ENCODE measurements at regions not wholly inside any gene's neighbourhood (a gene's known extent, or its start where the extent isn't known, plus 50 kb on each side); places are given as distances from the start of the nearest gene placed in this dataset.
A peak's percentile ranks its signal among the peaks of the same experiment; 100 is the strongest.

DNA sequence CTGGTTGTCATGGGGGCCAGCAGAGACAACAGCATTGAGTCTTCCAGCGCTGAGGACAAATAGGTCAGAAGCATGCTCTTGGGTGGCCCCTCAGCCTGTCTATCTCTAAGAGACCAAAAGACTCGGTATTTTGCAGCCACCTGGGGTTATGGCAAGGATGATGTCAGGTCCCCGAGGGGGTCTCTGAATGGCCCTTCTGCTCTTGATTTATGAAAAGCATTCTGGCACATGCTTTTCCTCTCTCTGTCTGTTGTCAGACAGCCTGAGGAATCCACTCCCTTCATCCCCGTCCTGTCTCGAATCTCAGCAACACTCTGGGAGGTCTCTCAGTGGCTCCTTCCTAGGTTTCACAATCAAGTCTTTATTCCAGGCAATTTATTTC lies 156.6 kb upstream of the RGMA start:
- Mint-ChIP-seq H3K27ac (no peak overlapping the region), H3K9me3 (no peaks in the 10 kb centered on the region), H3K36me3 (no peaks in the 10 kb centered on the region), H3K4me1 (peaks cover 6% of the 10 kb centered on the region), H3K4me3 (no peak overlapping the region), H3K27me3 (peaks cover 5% of the 10 kb centered on the region)
- DNase-seq: no peak

DNA sequence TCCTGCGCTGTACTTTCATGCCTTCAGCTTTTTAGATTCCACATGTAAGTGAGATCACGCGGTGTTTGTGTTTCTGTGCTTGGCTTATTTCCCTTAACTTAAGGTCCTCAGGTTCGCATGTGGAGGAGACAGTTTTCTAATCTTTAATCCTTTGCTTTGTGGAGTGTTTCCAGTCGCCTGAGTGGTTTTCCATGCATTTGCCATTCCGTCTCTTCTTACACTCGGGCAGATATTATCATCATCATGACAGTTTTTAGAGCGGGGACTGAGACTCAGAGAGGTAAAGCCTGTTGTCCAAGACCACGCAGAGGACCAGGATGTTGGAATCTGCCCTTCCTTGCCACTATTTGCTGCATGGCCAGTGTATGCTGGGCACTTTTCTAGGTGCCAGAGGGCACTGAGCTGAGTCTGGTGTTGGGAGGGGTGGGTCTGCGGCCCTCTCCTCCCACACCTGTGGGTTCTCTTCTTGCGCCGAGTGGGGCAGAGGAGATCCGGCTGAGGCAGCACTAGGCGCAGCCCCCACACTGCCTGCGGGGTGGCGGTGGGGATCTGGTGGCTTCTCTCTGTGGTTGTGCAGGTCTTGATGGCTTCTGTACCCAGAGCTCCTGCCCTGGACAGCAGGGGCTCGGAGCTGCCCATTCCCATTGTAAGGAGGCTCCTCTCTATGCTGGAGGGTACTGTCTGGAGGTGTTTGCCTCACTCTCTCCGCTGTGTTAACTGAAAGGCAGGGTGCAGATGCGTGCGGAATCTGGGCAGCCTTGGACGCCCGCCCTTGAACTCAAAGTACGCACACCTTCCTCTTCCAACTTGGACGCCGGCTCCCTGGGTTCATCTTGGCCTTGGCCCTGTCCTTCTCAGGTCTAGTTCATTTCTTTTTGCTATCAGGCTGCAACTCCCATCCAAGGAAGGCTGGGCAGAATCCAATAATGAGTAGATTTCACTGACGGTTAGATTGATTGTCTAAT lies 156.0 kb upstream of the RGMA start:
- H3K27ac Mint-ChIP-seq: no peak overlapping the region
- no peak overlapping the region for H3K4me3 Mint-ChIP-seq

GRCh38 chr15:93243573-93243972 lies 154.6 kb upstream of the RGMA start:
- H3K4me1 Mint-ChIP-seq: peaks cover 6% of the 10 kb centered on the region
- no peaks in the 10 kb centered on the region for H3K9me3 Mint-ChIP-seq
- H3K4me3 Mint-ChIP-seq: no peak overlapping the region
- no peaks in the 10 kb centered on the region for H3K36me3 Mint-ChIP-seq
- peaks cover 5% of the 10 kb centered on the region for H3K27me3 Mint-ChIP-seq
- DNase-seq: no peak
- H3K27ac Mint-ChIP-seq: no peak overlapping the region

More for the DNA sequence above, 156.0 kb upstream of the RGMA start:
- Mint-ChIP-seq H3K4me1 (peaks cover 6% of the 10 kb centered on the region), H3K36me3 (no peaks in the 10 kb centered on the region), H3K9me3 (no peaks in the 10 kb centered on the region), H3K27me3 (peaks cover 5% of the 10 kb centered on the region)
- no peak for DNase-seq

DNA sequence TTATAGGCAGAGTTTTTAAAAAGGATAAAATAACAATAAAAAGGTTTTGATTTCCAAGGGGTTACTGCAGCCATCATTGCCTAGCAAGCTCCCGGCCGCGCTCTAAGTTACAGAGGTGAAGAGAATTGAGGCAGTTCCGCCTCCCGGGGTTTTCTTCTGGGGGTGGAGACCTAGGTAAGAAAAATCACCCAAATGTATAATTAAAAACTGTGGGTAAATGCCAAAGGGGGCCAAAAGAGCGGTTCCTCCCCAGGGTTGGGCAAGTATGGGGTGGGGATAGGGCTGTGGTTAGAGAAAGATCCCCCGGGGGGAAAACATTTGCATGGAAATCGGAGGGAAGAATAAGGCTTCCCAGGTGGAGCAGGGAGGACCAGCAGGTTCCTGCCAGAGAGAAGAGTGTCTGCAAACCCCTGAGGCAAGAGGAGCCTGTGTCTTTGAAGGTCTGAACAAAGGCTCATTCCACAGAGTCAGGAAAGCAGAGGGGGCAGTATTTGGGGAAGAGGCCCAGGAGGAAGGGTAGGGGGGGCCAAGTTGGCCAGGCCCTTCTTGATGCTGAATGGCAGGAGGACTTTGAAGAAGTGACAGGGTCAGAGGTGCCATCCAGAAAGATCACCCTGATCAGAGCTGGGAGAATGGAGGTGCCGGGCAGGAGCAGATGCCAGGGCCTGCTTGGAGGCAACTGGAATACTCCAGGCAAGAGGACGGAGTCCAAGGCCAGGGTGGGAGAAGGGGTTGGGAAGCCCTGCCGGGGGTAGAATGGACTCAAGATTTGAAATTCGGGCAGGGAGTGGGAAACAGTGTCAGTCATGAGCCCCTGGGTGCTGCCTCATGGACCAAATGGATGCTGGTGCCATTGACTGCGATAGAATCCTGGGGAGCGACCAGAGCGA lies 152.9 kb upstream of the RGMA start:
- Mint-ChIP-seq H3K27ac (no peak overlapping the region), H3K4me3 (no peak overlapping the region)

GRCh38 chr15:93239993-93240392 lies 151.0 kb upstream of the RGMA start:
- H3K4me1 Mint-ChIP-seq: peaks cover 3% of the 10 kb centered on the region
- no peaks in the 10 kb centered on the region for H3K9me3 Mint-ChIP-seq
- no peaks in the 10 kb centered on the region for H3K36me3 Mint-ChIP-seq
- DNase-seq: no peak
- H3K27me3 Mint-ChIP-seq: peaks cover 9% of the 10 kb centered on the region
- no peak overlapping the region for H3K4me3 Mint-ChIP-seq
- H3K27ac Mint-ChIP-seq: no peak overlapping the region

More for the DNA sequence above, 152.9 kb upstream of the RGMA start:
- DNase-seq: no peak
- peaks cover under 1% of the 10 kb centered on the region for H3K27me3 Mint-ChIP-seq
- H3K36me3 Mint-ChIP-seq: no peaks in the 10 kb centered on the region
- H3K4me1 Mint-ChIP-seq: peaks cover under 1% of the 10 kb centered on the region
- no peaks in the 10 kb centered on the region for H3K9me3 Mint-ChIP-seq

DNA sequence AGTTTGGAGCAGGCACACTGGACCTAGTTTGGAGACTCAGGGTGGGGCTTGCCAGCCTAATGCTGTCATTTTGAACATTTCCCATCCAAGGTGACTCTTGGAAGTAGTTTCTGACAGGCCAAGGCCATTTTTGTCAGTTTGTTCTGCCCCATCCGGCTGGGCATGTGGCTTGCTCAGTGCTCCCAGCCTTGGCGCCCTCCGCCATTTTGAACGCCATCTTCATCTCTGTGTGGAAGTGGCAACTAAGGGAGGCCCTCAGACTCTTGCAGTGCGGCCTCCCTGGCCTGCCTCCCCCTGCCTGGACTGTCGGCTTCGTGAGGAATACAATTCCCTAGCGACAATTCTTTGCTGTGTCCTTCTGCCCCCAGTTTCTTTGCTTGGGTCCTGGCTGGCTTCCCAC lies 150.6 kb upstream of the RGMA start:
- peaks cover 3% of the 10 kb centered on the region for H3K4me1 Mint-ChIP-seq
- no peak for DNase-seq
- H3K27me3 Mint-ChIP-seq: peaks cover 9% of the 10 kb centered on the region
- H3K4me3 Mint-ChIP-seq: no peak overlapping the region
- no peak overlapping the region for H3K27ac Mint-ChIP-seq
- H3K36me3 Mint-ChIP-seq: no peaks in the 10 kb centered on the region
- no peaks in the 10 kb centered on the region for H3K9me3 Mint-ChIP-seq

- no peak overlapping the region for H3K4me3 Mint-ChIP-seq
- no peaks in the 10 kb centered on the region for H3K9me3 Mint-ChIP-seq
- peaks cover 3% of the 10 kb centered on the region for H3K4me1 Mint-ChIP-seq
- no peak overlapping the region for H3K27ac Mint-ChIP-seq
- H3K27me3 Mint-ChIP-seq: peaks cover 14% of the 10 kb centered on the region
- DNase-seq: no peak
- no peaks in the 10 kb centered on the region for H3K36me3 Mint-ChIP-seq
Measured at GRCh38 chr15:93238641-93239040, 149.6 kb upstream of the RGMA start.

DNA sequence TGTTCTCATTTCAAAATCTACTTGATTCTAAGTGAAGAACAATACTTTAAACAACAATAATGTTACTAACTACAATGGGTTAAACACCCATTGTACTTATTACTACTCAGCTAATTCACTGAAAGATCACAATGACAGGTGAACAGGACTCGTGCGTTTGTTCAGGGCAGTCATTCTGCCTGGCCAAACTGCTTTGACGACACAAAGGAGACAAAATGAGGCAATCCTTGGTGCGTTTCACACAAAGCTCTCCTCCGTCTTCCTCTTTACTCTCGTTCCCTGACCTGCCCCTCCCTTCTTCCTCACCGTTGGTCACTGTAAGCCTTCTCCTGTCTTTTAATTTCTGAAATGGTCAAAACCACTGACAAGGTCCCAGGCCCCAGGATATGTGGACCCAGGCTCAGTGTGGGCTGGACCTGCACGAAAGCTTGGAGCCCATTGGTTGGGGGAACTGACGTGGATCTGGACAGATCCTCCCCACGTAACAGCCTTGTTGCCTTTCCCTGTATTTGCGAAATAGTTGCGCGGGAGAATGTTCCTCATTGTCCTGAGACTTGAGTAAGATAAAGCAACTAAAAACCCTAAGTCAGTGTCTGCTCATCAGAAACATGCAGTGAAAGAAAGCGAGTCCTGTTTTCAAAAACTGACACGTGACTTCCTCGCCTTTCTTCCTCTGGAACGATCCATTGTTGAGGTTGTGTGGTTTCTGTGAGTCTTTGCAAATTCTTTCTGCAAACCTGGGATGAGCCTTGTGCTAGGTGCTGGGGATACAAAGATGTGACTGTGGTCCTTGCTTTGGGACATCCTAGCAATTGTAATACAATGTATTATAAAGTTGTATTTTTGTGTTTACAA lies 147.1 kb upstream of the RGMA start:
- Mint-ChIP-seq H3K36me3 (no peaks in the 10 kb centered on the region), H3K4me3 (peak overlapping the region; percentile 49), H3K9me3 (no peaks in the 10 kb centered on the region), H3K27ac (no peak overlapping the region), H3K27me3 (peaks cover 26% of the 10 kb centered on the region), H3K4me1 (peaks cover 3% of the 10 kb centered on the region)
- no peak for DNase-seq

GRCh38 chr15:93235269-93235668 lies 146.3 kb upstream of the RGMA start:
- peaks cover 3% of the 10 kb centered on the region for H3K4me1 Mint-ChIP-seq

DNA sequence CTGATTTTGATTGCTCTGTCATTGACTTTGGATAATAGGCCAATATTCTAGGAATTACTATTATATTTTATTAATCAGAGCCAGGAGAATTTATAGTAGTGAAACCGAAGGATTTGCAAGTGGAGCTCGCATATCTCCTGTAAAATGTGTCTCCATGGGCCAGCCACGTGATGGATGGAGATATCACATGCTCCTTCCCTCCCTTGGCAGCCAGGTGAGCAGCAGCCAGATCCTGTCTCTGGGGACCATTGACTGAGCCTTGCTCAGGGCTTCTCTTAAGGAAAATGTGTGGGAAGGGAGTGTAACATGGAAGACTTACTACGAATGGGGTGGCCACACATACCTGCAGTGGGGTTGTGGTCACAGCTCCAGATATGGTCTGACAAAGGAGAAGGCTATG lies 144.7 kb upstream of the RGMA start:
- H3K4me1 Mint-ChIP-seq: peaks cover 3% of the 10 kb centered on the region
- H3K9me3 Mint-ChIP-seq: no peaks in the 10 kb centered on the region
- no peaks in the 10 kb centered on the region for H3K36me3 Mint-ChIP-seq
- DNase-seq: no peak
- H3K4me3 Mint-ChIP-seq: no peak overlapping the region
- H3K27ac Mint-ChIP-seq: no peak overlapping the region
- peaks cover 39% of the 10 kb centered on the region for H3K27me3 Mint-ChIP-seq

More at GRCh38 chr15:93235269-93235668, 146.3 kb upstream of the RGMA start:
- no peak for DNase-seq
- Mint-ChIP-seq H3K27me3 (peaks cover 34% of the 10 kb centered on the region), H3K9me3 (no peaks in the 10 kb centered on the region), H3K27ac (no peak overlapping the region), H3K4me3 (no peak overlapping the region), H3K36me3 (no peaks in the 10 kb centered on the region)

DNA sequence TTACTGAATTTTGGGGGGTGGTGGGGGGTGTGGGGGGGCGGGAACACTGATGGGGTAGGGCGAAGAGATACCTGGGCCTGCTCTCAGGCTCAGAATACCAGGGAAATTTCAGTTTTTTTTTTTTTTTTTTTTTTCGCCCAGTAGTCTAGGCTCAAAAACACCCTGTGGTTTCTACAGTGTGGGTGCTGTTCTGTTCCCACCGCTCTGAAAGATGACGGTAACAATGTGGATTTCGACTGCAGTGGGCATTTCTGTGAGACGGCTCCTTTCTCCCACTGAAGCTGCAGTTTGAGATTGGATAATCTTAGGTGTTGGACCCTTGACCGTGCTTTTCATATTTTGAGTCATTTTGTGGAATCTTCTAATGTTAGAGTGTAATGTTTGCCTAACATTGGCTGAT lies 143.8 kb upstream of the RGMA start:
- peaks cover 3% of the 10 kb centered on the region for H3K4me1 Mint-ChIP-seq
- H3K36me3 Mint-ChIP-seq: no peaks in the 10 kb centered on the region
- no peak overlapping the region for H3K4me3 Mint-ChIP-seq
- H3K27me3 Mint-ChIP-seq: peaks cover 41% of the 10 kb centered on the region
- no peak for DNase-seq
- H3K9me3 Mint-ChIP-seq: no peaks in the 10 kb centered on the region
- H3K27ac Mint-ChIP-seq: no peak overlapping the region

- H3K9me3 Mint-ChIP-seq: no peaks in the 10 kb centered on the region
- no peak overlapping the region for H3K27ac Mint-ChIP-seq
- H3K4me1 Mint-ChIP-seq: peaks cover 3% of the 10 kb centered on the region
- H3K27me3 Mint-ChIP-seq: peaks cover 41% of the 10 kb centered on the region
- H3K36me3 Mint-ChIP-seq: no peaks in the 10 kb centered on the region
- H3K4me3 Mint-ChIP-seq: no peak overlapping the region
- DNase-seq: no peak
Measured at GRCh38 chr15:93231994-93232393, 143.0 kb upstream of the RGMA start.

DNA sequence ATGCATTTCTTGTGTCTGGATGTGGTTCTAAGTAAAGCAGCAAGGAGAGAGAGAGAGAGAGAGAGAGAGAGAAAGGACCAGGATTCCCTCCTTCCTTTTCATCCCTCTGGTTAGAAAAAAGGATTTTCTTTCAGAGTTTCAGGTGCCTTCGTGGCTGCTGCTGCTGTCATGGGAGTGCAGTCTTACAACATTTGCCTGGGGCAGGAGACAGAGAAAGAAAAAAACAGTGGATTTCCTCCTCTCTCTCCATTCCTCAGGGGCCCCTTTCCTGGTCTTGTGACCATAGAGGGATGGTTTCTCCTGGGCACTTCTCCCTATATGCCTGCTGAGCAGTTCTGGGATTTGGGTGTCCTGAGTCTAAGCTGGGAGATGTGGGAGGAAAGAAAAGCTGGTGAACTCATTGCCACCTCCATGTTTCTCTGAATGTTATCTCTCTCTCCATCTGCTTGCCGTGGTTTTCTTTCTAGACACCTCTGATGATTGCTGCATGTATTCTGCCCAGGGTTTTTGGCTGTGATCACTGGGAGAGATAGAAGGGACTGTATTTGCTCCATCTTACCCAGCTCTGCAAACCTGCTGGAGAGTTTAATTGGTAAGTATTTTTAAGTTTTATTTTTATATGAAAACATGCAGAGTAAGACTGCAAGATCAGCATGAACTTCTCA lies 142.4 kb upstream of the RGMA start:
- Mint-ChIP-seq H3K36me3 (no peaks in the 10 kb centered on the region), H3K27ac (no peak overlapping the region), H3K4me1 (peaks cover 3% of the 10 kb centered on the region), H3K4me3 (no peak overlapping the region), H3K27me3 (peaks cover 38% of the 10 kb centered on the region), H3K9me3 (no peaks in the 10 kb centered on the region)
- DNase-seq: no peak

DNA sequence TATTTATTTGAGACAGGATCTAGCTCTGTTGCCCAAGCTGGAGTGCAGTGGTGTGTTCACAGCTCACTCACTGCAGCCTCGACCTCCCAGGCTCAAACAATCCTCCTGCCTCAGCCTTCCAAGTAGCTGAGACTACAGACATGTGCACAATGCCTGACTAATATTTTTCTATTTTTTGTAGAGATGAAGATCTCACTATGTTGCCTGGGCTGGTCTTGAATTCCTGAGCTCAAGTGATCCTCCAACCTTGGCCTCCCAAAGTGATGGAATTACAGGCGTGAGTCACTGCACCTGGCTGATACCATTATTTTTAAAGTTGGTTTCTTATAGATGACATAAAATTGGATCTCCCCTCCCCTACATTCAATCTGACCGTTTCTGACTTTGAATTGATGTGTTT lies 139.5 kb upstream of the RGMA start:
- no peaks in the 10 kb centered on the region for H3K36me3 Mint-ChIP-seq
- no peak for DNase-seq
- H3K4me1 Mint-ChIP-seq: peaks cover 3% of the 10 kb centered on the region
- no peak overlapping the region for H3K4me3 Mint-ChIP-seq
- H3K9me3 Mint-ChIP-seq: no peaks in the 10 kb centered on the region
- peaks cover 26% of the 10 kb centered on the region for H3K27me3 Mint-ChIP-seq
- H3K27ac Mint-ChIP-seq: no peak overlapping the region

All from activated naive CD8-positive, alpha-beta T cell treated with anti-CD3 and anti-CD28 coated beads for 36 hours (primary cell).